K562 (cell line): ENCODE measurements at regions not wholly inside any gene's neighbourhood (a gene's known extent, or its start where the extent isn't known, plus 50 kb on each side); places are given as distances from the start of the nearest gene placed in this dataset.

Experiments
- ERF ChIP-seq: fragments of 450-650 bp; formaldehyde crosslinking; IDR thresholded peaks from 2 replicates; pipeline ENCODE4 v1.4.0; 2020; ENCODE audit warnings: mild to moderate bottlenecking, mixed read lengths
- MYC ChIP-seq, 2 experiments: fragments of 250-450 bp in 1 of 2; sonication (Bioruptor Pico) in 1 of 2; IDR thresholded peaks; 2 replicates each; pipeline versions ENCODE4 v1.5.1 to v1.6.1; 2012 to 2021; ENCODE audit warnings: low read depth in 2 of 2, borderline replicate concordance in 1 of 2, improper control_type of control experiment in 1 of 2, low read length in 1 of 2, mild to moderate bottlenecking in 1 of 2, moderate library complexity in 1 of 2
- NFE2L1 ChIP-seq: fragments of 450-650 bp; IDR thresholded peaks from 2 replicates; pipeline ENCODE4 v1.6.1; 2016; ENCODE audit warnings: missing genetic modification characterization, low read depth, mild to moderate bottlenecking, missing compliant biosample characterization, moderate library complexity, borderline replicate concordance
- NR4A1 ChIP-seq, 2 experiments: fragments of 250-450 bp in 1 of 2; fragments of 450-650 bp in 1 of 2; sonication (Bioruptor Pico) in 1 of 2; IDR thresholded peaks; 2 replicates each; pipeline versions ENCODE4 v1.4.0 to v1.6.1; 2016 to 2020; ENCODE audit warnings: mild to moderate bottlenecking in 2 of 2, missing compliant biosample characterization in 1 of 2, missing genetic modification characterization in 1 of 2, moderate library complexity in 1 of 2
- SIN3A ChIP-seq, 2 experiments: fragments of 150-350 bp in 1 of 2; IDR thresholded peaks; 2 replicates each; pipeline ENCODE4 v1.6.1; 2011 to 2016; ENCODE audit warnings: borderline replicate concordance in 2 of 2, low read depth in 2 of 2, low read length in 2 of 2, mild to moderate bottlenecking in 2 of 2, moderate library complexity in 2 of 2; ENCODE audit not compliant: control insufficient read depth in 1 of 2
- SP2 ChIP-seq: IDR thresholded peaks from 2 replicates; pipeline ENCODE4 v1.6.1; 2011; ENCODE audit warnings: mild to moderate bottlenecking, low read depth, low read length, moderate library complexity; ENCODE audit not compliant: poor library complexity, severe bottlenecking; ENCODE audit errors: extremely low read depth
- TF ChIP-seq, protein P1 (sequence below): fragments of 250-450 bp; sonication (Bioruptor Pico); IDR thresholded peaks from 2 replicates; pipeline ENCODE4 v1.4.0; 2020; ENCODE audit warnings: mild to moderate bottlenecking
- TF ChIP-seq, protein P2 (sequence below): sonication (generic); formaldehyde crosslinking; IDR thresholded peaks from 2 replicates; pipeline ENCODE4 v1.8.0; 2022; ENCODE audit warnings: mild to moderate bottlenecking, missing genetic modification reagents
- TF ChIP-seq, protein P3 (sequence below), 3 experiments: IDR thresholded peaks in 2 of 3; conservative IDR thresholded peaks in 1 of 3; 2 replicates each; pipeline ENCODE4 v1.5.1; 2011 to 2012; ENCODE audit warnings: low read length in 3 of 3, mild to moderate bottlenecking in 3 of 3, control low read depth in 2 of 3, improper control_type of control experiment in 1 of 3, inconsistent platforms in 1 of 3, low read depth in 1 of 3, mixed read lengths in 1 of 3, moderate library complexity in 1 of 3; ENCODE audit not compliant: insufficient read depth in 2 of 3
- TF ChIP-seq, protein P4 (sequence below): sonication (generic); formaldehyde crosslinking; IDR thresholded peaks from 2 replicates; pipeline ENCODE4 v1.8.1; 2023; ENCODE audit warnings: missing genetic modification reagents, mild to moderate bottlenecking, borderline replicate concordance

DNA sequence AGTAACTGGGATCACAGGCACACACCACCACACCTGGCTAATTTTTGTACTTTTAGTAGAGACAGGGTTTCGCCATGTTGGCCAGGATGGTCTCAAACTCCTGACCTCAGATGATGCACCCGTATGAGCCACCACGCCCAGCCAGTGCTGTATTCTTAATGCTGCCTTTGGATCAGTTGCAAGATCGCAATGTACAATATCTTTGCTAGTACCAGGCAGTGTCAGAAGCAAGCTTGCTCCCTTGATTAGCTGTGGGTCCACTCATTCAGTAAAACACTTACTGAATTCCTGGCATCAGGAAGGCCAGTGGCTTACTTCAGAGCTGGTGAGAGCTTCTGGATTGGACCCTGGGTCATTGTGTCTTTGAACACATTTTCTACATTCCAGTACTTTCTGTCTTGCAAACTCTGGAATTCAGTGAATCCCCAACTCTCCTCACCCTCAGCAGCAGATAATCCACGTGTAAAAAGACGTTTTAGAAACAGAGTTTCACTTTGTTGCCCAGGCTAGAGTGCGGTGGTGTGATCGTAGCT, 1183.7 kb downstream of the AACS start:
- TF ChIP-seq, protein P1, sequence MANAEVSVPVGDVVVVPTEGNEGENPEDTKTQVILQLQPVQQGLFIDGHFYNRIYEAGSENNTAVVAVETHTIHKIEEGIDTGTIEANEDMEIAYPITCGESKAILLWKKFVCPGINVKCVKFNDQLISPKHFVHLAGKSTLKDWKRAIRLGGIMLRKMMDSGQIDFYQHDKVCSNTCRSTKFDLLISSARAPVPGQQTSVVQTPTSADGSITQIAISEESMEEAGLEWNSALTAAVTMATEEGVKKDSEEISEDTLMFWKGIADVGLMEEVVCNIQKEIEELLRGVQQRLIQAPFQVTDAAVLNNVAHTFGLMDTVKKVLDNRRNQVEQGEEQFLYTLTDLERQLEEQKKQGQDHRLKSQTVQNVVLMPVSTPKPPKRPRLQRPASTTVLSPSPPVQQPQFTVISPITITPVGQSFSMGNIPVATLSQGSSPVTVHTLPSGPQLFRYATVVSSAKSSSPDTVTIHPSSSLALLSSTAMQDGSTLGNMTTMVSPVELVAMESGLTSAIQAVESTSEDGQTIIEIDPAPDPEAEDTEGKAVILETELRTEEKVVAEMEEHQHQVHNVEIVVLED (CRISPR knock-in tag), result no peak
- no peak for TF ChIP-seq SP2
- no peak for TF ChIP-seq ERF (CRISPR knock-in tag)
- no peak for TF ChIP-seq SIN3A (IDR thresholded peaks at IDR 0.05; ENCODE audit: borderline replicate concordance in 2 of 2, control insufficient read depth in 1 of 2, low read depth in 2 of 2, low read length in 2 of 2)
- no peak for TF ChIP-seq NR4A1 (CRISPR knock-in tag; IDR thresholded peaks at IDR 0.05)
- TF ChIP-seq NR4A1 (tag; IDR thresholded peaks at IDR 0.05), result no peak
- TF ChIP-seq, protein P2, sequence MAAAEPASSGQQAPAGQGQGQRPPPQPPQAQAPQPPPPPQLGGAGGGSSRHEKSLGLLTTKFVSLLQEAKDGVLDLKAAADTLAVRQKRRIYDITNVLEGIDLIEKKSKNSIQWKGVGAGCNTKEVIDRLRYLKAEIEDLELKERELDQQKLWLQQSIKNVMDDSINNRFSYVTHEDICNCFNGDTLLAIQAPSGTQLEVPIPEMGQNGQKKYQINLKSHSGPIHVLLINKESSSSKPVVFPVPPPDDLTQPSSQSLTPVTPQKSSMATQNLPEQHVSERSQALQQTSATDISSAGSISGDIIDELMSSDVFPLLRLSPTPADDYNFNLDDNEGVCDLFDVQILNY, result no peak
- TF ChIP-seq, protein P3, sequence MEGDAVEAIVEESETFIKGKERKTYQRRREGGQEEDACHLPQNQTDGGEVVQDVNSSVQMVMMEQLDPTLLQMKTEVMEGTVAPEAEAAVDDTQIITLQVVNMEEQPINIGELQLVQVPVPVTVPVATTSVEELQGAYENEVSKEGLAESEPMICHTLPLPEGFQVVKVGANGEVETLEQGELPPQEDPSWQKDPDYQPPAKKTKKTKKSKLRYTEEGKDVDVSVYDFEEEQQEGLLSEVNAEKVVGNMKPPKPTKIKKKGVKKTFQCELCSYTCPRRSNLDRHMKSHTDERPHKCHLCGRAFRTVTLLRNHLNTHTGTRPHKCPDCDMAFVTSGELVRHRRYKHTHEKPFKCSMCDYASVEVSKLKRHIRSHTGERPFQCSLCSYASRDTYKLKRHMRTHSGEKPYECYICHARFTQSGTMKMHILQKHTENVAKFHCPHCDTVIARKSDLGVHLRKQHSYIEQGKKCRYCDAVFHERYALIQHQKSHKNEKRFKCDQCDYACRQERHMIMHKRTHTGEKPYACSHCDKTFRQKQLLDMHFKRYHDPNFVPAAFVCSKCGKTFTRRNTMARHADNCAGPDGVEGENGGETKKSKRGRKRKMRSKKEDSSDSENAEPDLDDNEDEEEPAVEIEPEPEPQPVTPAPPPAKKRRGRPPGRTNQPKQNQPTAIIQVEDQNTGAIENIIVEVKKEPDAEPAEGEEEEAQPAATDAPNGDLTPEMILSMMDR (IDR thresholded peaks at IDR 0.05 in 2 of 3, conservative IDR thresholded peaks at IDR 0.05 in 1 of 3; ENCODE audit: insufficient read depth in 2 of 3, low read depth in 1 of 3, low read length in 3 of 3), result no peak
- TF ChIP-seq, protein P4, sequence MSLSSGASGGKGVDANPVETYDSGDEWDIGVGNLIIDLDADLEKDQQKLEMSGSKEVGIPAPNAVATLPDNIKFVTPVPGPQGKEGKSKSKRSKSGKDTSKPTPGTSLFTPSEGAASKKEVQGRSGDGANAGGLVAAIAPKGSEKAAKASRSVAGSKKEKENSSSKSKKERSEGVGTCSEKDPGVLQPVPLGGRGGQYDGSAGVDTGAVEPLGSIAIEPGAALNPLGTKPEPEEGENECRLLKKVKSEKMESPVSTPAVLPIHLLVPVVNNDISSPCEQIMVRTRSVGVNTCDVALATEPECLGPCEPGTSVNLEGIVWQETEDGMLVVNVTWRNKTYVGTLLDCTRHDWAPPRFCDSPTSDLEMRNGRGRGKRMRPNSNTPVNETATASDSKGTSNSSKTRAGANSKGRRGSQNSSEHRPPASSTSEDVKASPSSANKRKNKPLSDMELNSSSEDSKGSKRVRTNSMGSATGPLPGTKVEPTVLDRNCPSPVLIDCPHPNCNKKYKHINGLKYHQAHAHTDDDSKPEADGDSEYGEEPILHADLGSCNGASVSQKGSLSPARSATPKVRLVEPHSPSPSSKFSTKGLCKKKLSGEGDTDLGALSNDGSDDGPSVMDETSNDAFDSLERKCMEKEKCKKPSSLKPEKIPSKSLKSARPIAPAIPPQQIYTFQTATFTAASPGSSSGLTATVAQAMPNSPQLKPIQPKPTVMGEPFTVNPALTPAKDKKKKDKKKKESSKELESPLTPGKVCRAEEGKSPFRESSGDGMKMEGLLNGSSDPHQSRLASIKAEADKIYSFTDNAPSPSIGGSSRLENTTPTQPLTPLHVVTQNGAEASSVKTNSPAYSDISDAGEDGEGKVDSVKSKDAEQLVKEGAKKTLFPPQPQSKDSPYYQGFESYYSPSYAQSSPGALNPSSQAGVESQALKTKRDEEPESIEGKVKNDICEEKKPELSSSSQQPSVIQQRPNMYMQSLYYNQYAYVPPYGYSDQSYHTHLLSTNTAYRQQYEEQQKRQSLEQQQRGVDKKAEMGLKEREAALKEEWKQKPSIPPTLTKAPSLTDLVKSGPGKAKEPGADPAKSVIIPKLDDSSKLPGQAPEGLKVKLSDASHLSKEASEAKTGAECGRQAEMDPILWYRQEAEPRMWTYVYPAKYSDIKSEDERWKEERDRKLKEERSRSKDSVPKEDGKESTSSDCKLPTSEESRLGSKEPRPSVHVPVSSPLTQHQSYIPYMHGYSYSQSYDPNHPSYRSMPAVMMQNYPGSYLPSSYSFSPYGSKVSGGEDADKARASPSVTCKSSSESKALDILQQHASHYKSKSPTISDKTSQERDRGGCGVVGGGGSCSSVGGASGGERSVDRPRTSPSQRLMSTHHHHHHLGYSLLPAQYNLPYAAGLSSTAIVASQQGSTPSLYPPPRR (CRISPR knock-in tag), result no peak
- no peak for TF ChIP-seq MYC (IDR thresholded peaks at IDR 0.05; ENCODE audit: low read depth, low read length)
- no peak for TF ChIP-seq MYC (CRISPR knock-in tag; IDR thresholded peaks at IDR 0.05; ENCODE audit: borderline replicate concordance, low read depth)
- TF ChIP-seq NFE2L1, result no peak
